K562 (cell line): ENCODE measurements at regions not wholly inside any gene's neighbourhood (a gene's known extent, or its start where the extent isn't known, plus 50 kb on each side); places are given as distances from the start of the nearest gene placed in this dataset.

ENCODE experiments used
- ATAC-seq: fragments of 200-7000 bp; cut with Tn5 transposase; 3 replicates; pipeline ENCODE4 v1.9.1; 2020; ENCODE audit warnings: moderate library complexity
- BruUV-seq: library from RNA; stranded (reverse); fragments of 400-500 nt; replicated peaks from 2 replicates; lab custom pipeline; 2021; lab: Mats Ljungman, UMichigan
- CTCF ChIA-PET: fragments of 300-600 bp; formaldehyde crosslinking; extraction: SDS; loops from one replicate; lab custom pipeline; 2021; ENCODE audit warnings: low intra/inter-chr PET ratio; lab: Yijun Ruan, JAX
- POLR2A ChIA-PET: fragments of 300-600, 350-650 bp; sonication (Branson Sonifier 250); formaldehyde crosslinking; extraction: SDS; loops from one replicate; lab custom pipeline; 2021; ENCODE audit warnings: antibody characterized with exemption, inconsistent platforms; lab: Yijun Ruan, JAX
- DNase-seq, 4 experiments: peaks; one replicate each; pipeline versions ENCODE4 v3.0.0 to v3.0.0-alpha.2; 2011 to 2018; ENCODE audit warnings: low spot score in 3 of 4, mixed read lengths in 3 of 4; ENCODE audit errors: extremely low read depth in 1 of 4
- FAIRE-seq: peaks from 2 replicates; lab custom pipeline; 2011; peaks lifted over from hg19 to GRCh38; lab: Jason Lieb, UNC
- H2AFZ ChIP-seq: 2 replicates; pipeline ENCODE4 v1.6.0; 2011; ENCODE audit warnings: low read depth, low read length, control low read depth, inconsistent platforms
- H3K27ac ChIP-seq: fragments of 200-600 bp; 3 replicates; pipeline ENCODE4 v1.8.0; 2011; ENCODE audit warnings: low read depth, mild to moderate bottlenecking, control low read depth, inconsistent platforms, low read length, moderate library complexity, mixed read lengths; ENCODE audit errors: extremely low read depth
- H3K27me3 ChIP-seq, 2 experiments: fragments of 300-600 bp in 1 of 2; 2 replicates in 1 of 2; 3 replicates in 1 of 2; pipeline versions ENCODE4 v1.6.0 to v1.8.0; 2011; ENCODE audit warnings: inconsistent platforms in 2 of 2, low read length in 2 of 2, mild to moderate bottlenecking in 1 of 2, mixed read lengths in 1 of 2, moderate library complexity in 1 of 2; ENCODE audit not compliant: control insufficient read depth in 2 of 2, insufficient read depth in 2 of 2
- H3K36me3 ChIP-seq: fragments of 300-600 bp; 3 replicates; pipeline ENCODE4 v1.8.0; 2011; ENCODE audit warnings: mild to moderate bottlenecking, low read length, inconsistent platforms; ENCODE audit not compliant: control insufficient read depth, insufficient read depth
- H3K4me1 ChIP-seq, 2 experiments: fragments of 200-600 bp in 1 of 2; replicated peaks in 1 of 2; 2 replicates in 1 of 2; 3 replicates in 1 of 2; pipeline versions ENCODE4 v1.5.1 to v1.8.0; 2011; ENCODE audit warnings: inconsistent platforms in 2 of 2, low read length in 2 of 2, mild to moderate bottlenecking in 1 of 2, mixed read lengths in 1 of 2, moderate library complexity in 1 of 2; ENCODE audit not compliant: control insufficient read depth in 2 of 2, insufficient read depth in 2 of 2
- H3K4me2 ChIP-seq: 2 replicates; pipeline ENCODE4 v1.6.1; 2011; ENCODE audit warnings: low read length, control low read depth, inconsistent platforms, mixed read lengths; ENCODE audit not compliant: insufficient read depth
- H3K4me3 ChIP-seq: fragments of 200-600 bp; sonication (generic), shearing (Covaris generic); 2 replicates; pipeline ENCODE4 v1.5.1; 2016; ENCODE audit warnings: control low read depth, inconsistent platforms
- H3K79me2 ChIP-seq: fragments of 200-600 bp; 3 replicates; pipeline ENCODE4 v1.8.0; 2011; ENCODE audit warnings: low read length, inconsistent platforms; ENCODE audit not compliant: control insufficient read depth, insufficient read depth
- H3K9ac ChIP-seq, 2 experiments: 2 replicates each; pipeline versions ENCODE4 v1.6.0 to v1.6.1; 2011; ENCODE audit warnings: low read depth in 2 of 2, low read length in 2 of 2, control low read depth in 1 of 2, inconsistent platforms in 1 of 2, mild to moderate bottlenecking in 1 of 2, mixed read lengths in 1 of 2; ENCODE audit not compliant: insufficient read depth in 1 of 2
- H3K9me1 ChIP-seq: one replicate; pipeline ENCODE4 v1.6.0; 2011; ENCODE audit warnings: inconsistent platforms, mild to moderate bottlenecking, low read length, moderate library complexity; ENCODE audit not compliant: control insufficient read depth, insufficient read depth
- H3K9me3 ChIP-seq: replicated peaks from 2 replicates; pipeline ENCODE4 v1.5.1; 2011; ENCODE audit warnings: low read depth, low read length, inconsistent platforms; ENCODE audit not compliant: control insufficient read depth, insufficient read depth
- H4K20me1 ChIP-seq: replicated peaks from 2 replicates; pipeline ENCODE4 v1.6.1; 2011; ENCODE audit warnings: low read length, inconsistent platforms, mixed read lengths; ENCODE audit not compliant: control insufficient read depth, insufficient read depth
- HMG20B ChIP-seq: fragments of 250-450 bp; sonication (Bioruptor Pico); IDR thresholded peaks from 2 replicates; pipeline ENCODE4 v1.5.0; 2021; ENCODE audit warnings: mild to moderate bottlenecking
- NCOA2 ChIP-seq, 2 experiments: fragments of 450-650 bp; IDR thresholded peaks; 2 replicates each; pipeline ENCODE4 v1.6.1; 2018; ENCODE audit warnings: mild to moderate bottlenecking in 2 of 2, moderate library complexity in 1 of 2; ENCODE audit not compliant: partially characterized antibody in 2 of 2
- POLR2AphosphoS5 ChIP-seq: IDR thresholded peaks from 2 replicates; pipeline ENCODE4 v1.6.1; 2011; ENCODE audit warnings: mild to moderate bottlenecking, low read depth, low read length, moderate library complexity; ENCODE audit not compliant: control insufficient read depth, insufficient read depth
- TGIF2 ChIP-seq: sonication (generic); formaldehyde crosslinking; IDR thresholded peaks from 2 replicates; pipeline ENCODE4 v1.8.1; 2022; ENCODE audit warnings: mild to moderate bottlenecking, missing genetic modification reagents, moderate library complexity
- ZBTB8A ChIP-seq: fragments of 450-650 bp; IDR thresholded peaks from 2 replicates; pipeline ENCODE4 v1.6.1; 2018; ENCODE audit warnings: mild to moderate bottlenecking, moderate library complexity; ENCODE audit not compliant: partially characterized antibody
- ZNF174 ChIP-seq: fragments of 250-450 bp; sonication (Bioruptor Pico); IDR thresholded peaks from 2 replicates; pipeline ENCODE4 v1.4.0; 2020; ENCODE audit warnings: mild to moderate bottlenecking
- ZNF3 ChIP-seq: fragments of 250-450 bp; sonication (Bioruptor Pico); IDR thresholded peaks from 2 replicates; pipeline ENCODE4 v1.5.0; 2021; ENCODE audit warnings: mild to moderate bottlenecking, moderate library complexity
- ZNF699 ChIP-seq: fragments of 250-450 bp; sonication (Bioruptor Pico); IDR thresholded peaks from 2 replicates; pipeline ENCODE4 v1.8.0; 2021; ENCODE audit warnings: mild to moderate bottlenecking, moderate library complexity; ENCODE audit not compliant: insufficient replicate concordance
- ZNF79 ChIP-seq: fragments of 250-450 bp; sonication (Bioruptor Pico); IDR thresholded peaks from 2 replicates; pipeline ENCODE4 v1.4.0; 2020; ENCODE audit warnings: low read depth, mild to moderate bottlenecking, moderate library complexity
- WGBS: fragments of 100-300 bp; shearing (Covaris generic); methylation state at CpG from one replicate; pipeline ENCODE4 v1.1.6; 2016; ENCODE audit warnings: low coverage, mixed read lengths; ENCODE audit not compliant: insufficient coverage; ENCODE audit errors: missing lambda C conversion rate; 5-methylcytosine and 5-hydroxymethylcytosine counted together
- in situ Hi-C: fragments of 300-500 bp; cut with MboI; formaldehyde crosslinking; loops from 4 replicates; pipeline ENCODE4 v1.15.0; 2018; ENCODE audit warnings: inconsistent platforms, mixed read lengths
- intact Hi-C: fragments of 100-400 bp; cut with micrococcal nuclease; formaldehyde crosslinking; loops from 2 replicates; pipeline ENCODE4 v1.14.2; 2022
- TF ChIP-seq, protein P1 (sequence below): fragments of 250-450 bp; sonication (Bioruptor Pico); IDR thresholded peaks from 2 replicates; pipeline ENCODE4 v1.4.0; 2020; ENCODE audit warnings: mild to moderate bottlenecking, moderate library complexity
- TF ChIP-seq, protein P2 (sequence below), 3 experiments: fragments of 200-800 bp in 1 of 3; fragments of 250-450 bp in 1 of 3; fragments of 450-650 bp in 1 of 3; sonication (Bioruptor Pico) in 1 of 3; sonication (Bioruptor generic) in 1 of 3; formaldehyde crosslinking in 1 of 3; IDR thresholded peaks; 2 replicates each; pipeline versions ENCODE4 v1.6.1 to v1.8.0; 2016 to 2022; ENCODE audit warnings: mild to moderate bottlenecking in 2 of 3, missing genetic modification characterization in 2 of 3, missing compliant biosample characterization in 1 of 3, moderate library complexity in 1 of 3
- TF ChIP-seq, protein P3 (sequence below): sonication (generic); formaldehyde crosslinking; IDR thresholded peaks from 2 replicates; pipeline ENCODE4 v1.8.0; 2022; ENCODE audit warnings: missing genetic modification reagents, mild to moderate bottlenecking, moderate library complexity, borderline replicate concordance
- TF ChIP-seq, protein P4 (sequence below): sonication (generic); formaldehyde crosslinking; IDR thresholded peaks from 2 replicates; pipeline ENCODE4 v1.8.0; 2022; ENCODE audit warnings: mild to moderate bottlenecking, missing genetic modification reagents
- TF ChIP-seq, protein P5 (sequence below), 2 experiments: fragments of 250-450 bp in 1 of 2; fragments of 450-650 bp in 1 of 2; sonication (Bioruptor Pico) in 1 of 2; IDR thresholded peaks; 2 replicates each; pipeline versions ENCODE4 v1.6.1 to v1.8.0; 2016 to 2021; ENCODE audit warnings: mild to moderate bottlenecking in 2 of 2, moderate library complexity in 2 of 2, missing compliant biosample characterization in 1 of 2, missing genetic modification characterization in 1 of 2

DNA sequence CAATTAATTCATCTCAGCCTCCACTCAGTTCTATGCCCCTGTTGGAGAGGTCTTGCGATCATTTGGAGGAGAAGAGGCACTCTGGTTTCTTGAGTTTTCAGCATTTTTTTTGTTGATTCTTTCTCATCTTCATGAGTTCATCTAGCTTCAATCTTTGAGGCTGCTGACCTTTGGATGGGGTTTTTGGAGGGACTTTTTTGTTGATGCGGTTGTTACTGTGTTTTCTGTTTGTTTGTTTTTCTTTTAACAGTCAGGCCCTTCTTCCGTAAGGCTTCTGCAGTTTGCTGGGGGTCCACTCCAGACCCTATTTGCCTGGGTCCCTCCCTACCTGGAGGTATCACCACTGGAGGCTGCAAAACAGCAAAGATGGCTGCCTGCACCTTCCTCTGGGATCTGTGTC, 149.9 kb upstream of the RBBP8 start:
- H3K36me3 ChIP-seq, result no peaks in the 10 kb centered on the region
- H4K20me1 ChIP-seq, result no peaks in the 10 kb centered on the region
- peaks cover 0 to 5% of the 10 kb centered on the region in 2 experiments; a peak in 1 of 5 replicates for H3K27me3 ChIP-seq
- no peak overlapping the region for H2AFZ ChIP-seq
- H3K79me2 ChIP-seq, result no peaks in the 10 kb centered on the region
- POLR2A ChIA-PET, result interaction anchor here (0.6 to 1.3 kb wide), 2 partner anchors 15 to 436 kb away, joined by 3 read pairs; no protein-coding TSS in a partner anchor
- H3K4me3 ChIP-seq, result no peak overlapping the region
- no peaks in the 10 kb centered on the region for H3K4me1 ChIP-seq
- no peak overlapping the region for H3K27ac ChIP-seq
- in situ Hi-C loops, result no loop called here
- no peak for ATAC-seq
- intact Hi-C loops, result no loop called here
- H3K4me2 ChIP-seq, result no peak overlapping the region
- no TSS peak for BruUV-seq
- H3K9ac ChIP-seq, result no peak overlapping the region
- CTCF ChIA-PET, result no interaction called here
- no peak for FAIRE-seq
- no peak for DNase-seq
- 2% methylated on average over 3 of the region's 3 CpGs for WGBS
- H3K9me1 ChIP-seq, result no peaks in the 10 kb centered on the region
- H3K9me3 ChIP-seq, result no peaks in the 10 kb centered on the region
- TF ChIP-seq TGIF2 (CRISPR knock-in tag) (no peak), ZNF79 (CRISPR knock-in tag) (no peak), ZNF699 (no peak), ZNF174 (CRISPR knock-in tag) (no peak), POLR2AphosphoS5 (no peak), NCOA2 (IDR thresholded peaks at IDR 0.05; ENCODE audit: partially characterized antibody in 2 of 2) (no peak), ZNF3 (CRISPR knock-in tag) (no peak), HMG20B (CRISPR knock-in tag) (no peak), ZBTB8A (no peak)
- TF ChIP-seq, protein P1, sequence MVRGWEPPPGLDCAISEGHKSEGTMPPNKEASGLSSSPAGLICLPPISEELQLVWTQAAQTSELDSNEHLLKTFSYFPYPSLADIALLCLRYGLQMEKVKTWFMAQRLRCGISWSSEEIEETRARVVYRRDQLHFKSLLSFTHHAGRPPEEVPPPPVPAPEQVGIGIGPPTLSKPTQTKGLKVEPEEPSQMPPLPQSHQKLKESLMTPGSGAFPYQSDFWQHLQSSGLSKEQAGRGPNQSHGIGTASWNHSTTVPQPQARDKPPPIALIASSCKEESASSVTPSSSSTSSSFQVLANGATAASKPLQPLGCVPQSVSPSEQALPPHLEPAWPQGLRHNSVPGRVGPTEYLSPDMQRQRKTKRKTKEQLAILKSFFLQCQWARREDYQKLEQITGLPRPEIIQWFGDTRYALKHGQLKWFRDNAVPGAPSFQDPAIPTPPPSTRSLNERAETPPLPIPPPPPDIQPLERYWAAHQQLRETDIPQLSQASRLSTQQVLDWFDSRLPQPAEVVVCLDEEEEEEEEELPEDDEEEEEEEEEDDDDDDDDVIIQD (CRISPR knock-in tag), result no peak
- TF ChIP-seq, protein P2, sequence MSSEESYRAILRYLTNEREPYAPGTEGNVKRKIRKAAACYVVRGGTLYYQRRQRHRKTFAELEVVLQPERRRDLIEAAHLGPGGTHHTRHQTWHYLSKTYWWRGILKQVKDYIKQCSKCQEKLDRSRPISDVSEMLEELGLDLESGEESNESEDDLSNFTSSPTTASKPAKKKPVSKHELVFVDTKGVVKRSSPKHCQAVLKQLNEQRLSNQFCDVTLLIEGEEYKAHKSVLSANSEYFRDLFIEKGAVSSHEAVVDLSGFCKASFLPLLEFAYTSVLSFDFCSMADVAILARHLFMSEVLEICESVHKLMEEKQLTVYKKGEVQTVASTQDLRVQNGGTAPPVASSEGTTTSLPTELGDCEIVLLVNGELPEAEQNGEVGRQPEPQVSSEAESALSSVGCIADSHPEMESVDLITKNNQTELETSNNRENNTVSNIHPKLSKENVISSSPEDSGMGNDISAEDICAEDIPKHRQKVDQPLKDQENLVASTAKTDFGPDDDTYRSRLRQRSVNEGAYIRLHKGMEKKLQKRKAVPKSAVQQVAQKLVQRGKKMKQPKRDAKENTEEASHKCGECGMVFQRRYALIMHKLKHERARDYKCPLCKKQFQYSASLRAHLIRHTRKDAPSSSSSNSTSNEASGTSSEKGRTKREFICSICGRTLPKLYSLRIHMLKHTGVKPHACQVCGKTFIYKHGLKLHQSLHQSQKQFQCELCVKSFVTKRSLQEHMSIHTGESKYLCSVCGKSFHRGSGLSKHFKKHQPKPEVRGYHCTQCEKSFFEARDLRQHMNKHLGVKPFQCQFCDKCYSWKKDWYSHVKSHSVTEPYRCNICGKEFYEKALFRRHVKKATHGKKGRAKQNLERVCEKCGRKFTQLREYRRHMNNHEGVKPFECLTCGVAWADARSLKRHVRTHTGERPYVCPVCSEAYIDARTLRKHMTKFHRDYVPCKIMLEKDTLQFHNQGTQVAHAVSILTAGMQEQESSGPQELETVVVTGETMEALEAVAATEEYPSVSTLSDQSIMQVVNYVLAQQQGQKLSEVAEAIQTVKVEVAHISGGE (CRISPR knock-in tag; IDR thresholded peaks at IDR 0.05), result no peak
- TF ChIP-seq, protein P3, sequence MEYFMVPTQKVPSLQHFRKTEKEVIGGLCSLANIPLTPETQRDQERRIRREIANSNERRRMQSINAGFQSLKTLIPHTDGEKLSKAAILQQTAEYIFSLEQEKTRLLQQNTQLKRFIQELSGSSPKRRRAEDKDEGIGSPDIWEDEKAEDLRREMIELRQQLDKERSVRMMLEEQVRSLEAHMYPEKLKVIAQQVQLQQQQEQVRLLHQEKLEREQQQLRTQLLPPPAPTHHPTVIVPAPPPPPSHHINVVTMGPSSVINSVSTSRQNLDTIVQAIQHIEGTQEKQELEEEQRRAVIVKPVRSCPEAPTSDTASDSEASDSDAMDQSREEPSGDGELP (CRISPR knock-in tag), result no peak
- TF ChIP-seq, protein P4, sequence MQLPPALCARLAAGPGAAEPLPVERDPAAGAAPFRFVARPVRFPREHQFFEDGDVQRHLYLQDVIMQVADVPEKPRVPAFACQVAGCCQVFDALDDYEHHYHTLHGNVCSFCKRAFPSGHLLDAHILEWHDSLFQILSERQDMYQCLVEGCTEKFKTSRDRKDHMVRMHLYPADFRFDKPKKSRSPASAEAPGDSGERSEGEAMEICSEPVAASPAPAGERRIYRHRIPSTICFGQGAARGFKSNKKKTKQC (CRISPR knock-in tag), result no peak
- TF ChIP-seq, protein P5, sequence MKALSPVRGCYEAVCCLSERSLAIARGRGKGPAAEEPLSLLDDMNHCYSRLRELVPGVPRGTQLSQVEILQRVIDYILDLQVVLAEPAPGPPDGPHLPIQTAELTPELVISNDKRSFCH (CRISPR knock-in tag; IDR thresholded peaks at IDR 0.05), result no peak
- TF ChIP-seq, protein P5 (tag; IDR thresholded peaks at IDR 0.05), result no peak
